Body of pancreas (tissue), 4 donors: ENCODE measurements at regions not wholly inside any gene's neighbourhood (a gene's known extent, or its start where the extent isn't known, plus 50 kb on each side); places are given as distances from the start of the nearest gene placed in this dataset.

Experiments used
- POLR2A ChIP-seq, 3 donors: fragments of 450-650 bp; IDR thresholded peaks; one replicate each; pipeline ENCODE4 v1.6.1; 2016; ENCODE audit warnings: antibody characterized with exemption in 3 of 3, mild to moderate bottlenecking in 2 of 3
- TF ChIP-seq, protein P1 (sequence below), 7 experiments: fragments of 450-650 bp in 4 of 7; fragments of 200-600 bp in 3 of 7; sonication (generic) in 3 of 7; IDR thresholded peaks; one replicate each; pipeline ENCODE4 v1.5.1; 2016 to 2019; ENCODE audit warnings: antibody characterized with exemption in 7 of 7

DNA sequence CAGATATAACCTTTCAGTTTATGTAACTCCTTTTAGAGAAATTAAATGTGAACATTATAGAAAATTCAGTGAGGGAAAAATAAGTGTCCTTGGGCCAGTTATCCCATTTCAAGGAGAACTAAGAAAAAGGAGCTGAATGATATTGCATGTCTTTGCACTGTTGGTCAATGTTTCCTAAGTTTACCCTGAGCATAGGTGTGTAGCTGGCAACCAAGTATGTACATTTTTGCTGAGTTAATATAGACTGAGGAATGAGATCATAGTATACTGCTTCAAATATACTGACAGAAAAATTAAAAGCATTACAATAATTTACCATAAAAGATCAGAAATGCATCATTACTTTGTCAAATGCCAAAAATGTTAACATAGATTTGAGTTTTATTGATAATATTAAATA lies 2128.7 kb upstream of the C9orf72 start:
- TF ChIP-seq, protein P1, sequence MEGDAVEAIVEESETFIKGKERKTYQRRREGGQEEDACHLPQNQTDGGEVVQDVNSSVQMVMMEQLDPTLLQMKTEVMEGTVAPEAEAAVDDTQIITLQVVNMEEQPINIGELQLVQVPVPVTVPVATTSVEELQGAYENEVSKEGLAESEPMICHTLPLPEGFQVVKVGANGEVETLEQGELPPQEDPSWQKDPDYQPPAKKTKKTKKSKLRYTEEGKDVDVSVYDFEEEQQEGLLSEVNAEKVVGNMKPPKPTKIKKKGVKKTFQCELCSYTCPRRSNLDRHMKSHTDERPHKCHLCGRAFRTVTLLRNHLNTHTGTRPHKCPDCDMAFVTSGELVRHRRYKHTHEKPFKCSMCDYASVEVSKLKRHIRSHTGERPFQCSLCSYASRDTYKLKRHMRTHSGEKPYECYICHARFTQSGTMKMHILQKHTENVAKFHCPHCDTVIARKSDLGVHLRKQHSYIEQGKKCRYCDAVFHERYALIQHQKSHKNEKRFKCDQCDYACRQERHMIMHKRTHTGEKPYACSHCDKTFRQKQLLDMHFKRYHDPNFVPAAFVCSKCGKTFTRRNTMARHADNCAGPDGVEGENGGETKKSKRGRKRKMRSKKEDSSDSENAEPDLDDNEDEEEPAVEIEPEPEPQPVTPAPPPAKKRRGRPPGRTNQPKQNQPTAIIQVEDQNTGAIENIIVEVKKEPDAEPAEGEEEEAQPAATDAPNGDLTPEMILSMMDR (IDR thresholded peaks at IDR 0.05): no peak
- no peak for TF ChIP-seq POLR2A (IDR thresholded peaks at IDR 0.05)
